ENCODE measurements at regions not wholly inside any gene's neighbourhood (a gene's known extent, or its start where the extent isn't known, plus 50 kb on each side); places are given as distances from the start of the nearest gene placed in this dataset.

GRCh38 chr11:70886676-70887541, 365.5 kb downstream of the SHANK2 start:
- H3K9ac ChIP-seq (ENCODE audit: low read depth in 1 of 3, low read length in 3 of 3), result no peak overlapping the region
- H3K4me3 ChIP-seq (ENCODE audit: low read length in 3 of 3), result no peak overlapping the region
- H3K36me3 ChIP-seq (ENCODE audit: control insufficient read depth in 3 of 3, insufficient read depth in 3 of 3, low read length in 3 of 3), result no peaks in the 10 kb centered on the region
- peaks cover 0 to 3% (median 0%) of the 10 kb centered on the region in 3 donors for H3K4me1 ChIP-seq (ENCODE audit: control insufficient read depth in 3 of 3, insufficient read depth in 3 of 3, low read length in 3 of 3)
- peaks cover 33 to 45% (median 35%) of the 10 kb centered on the region in 3 donors for H3K27me3 ChIP-seq (ENCODE audit: control insufficient read depth in 3 of 3, insufficient read depth in 3 of 3, low read length in 3 of 3)
- H3K27ac ChIP-seq (ENCODE audit: low read depth, low read length), result no peak overlapping the region
- peaks cover 0 to 2% (median 0%) of the 10 kb centered on the region in 3 donors for H3K9me3 ChIP-seq (ENCODE audit: control insufficient read depth in 3 of 3, low read length in 3 of 3)

GRCh38 chr11:70887542-70887827, 364.9 kb downstream of the SHANK2 start:
- no peak overlapping the region for H3K9ac ChIP-seq (ENCODE audit: low read depth in 1 of 3, low read length in 3 of 3)
- H3K27me3 ChIP-seq (ENCODE audit: control insufficient read depth in 3 of 3, insufficient read depth in 3 of 3, low read length in 3 of 3), result peaks cover 35 to 45% (median 35%) of the 10 kb centered on the region in 3 donors
- H3K27ac ChIP-seq (ENCODE audit: low read depth, low read length), result no peak overlapping the region
- H3K9me3 ChIP-seq (ENCODE audit: control insufficient read depth in 3 of 3, low read length in 3 of 3), result peaks cover 0 to 2% (median 0%) of the 10 kb centered on the region in 3 donors
- H3K36me3 ChIP-seq (ENCODE audit: control insufficient read depth in 3 of 3, insufficient read depth in 3 of 3, low read length in 3 of 3), result no peaks in the 10 kb centered on the region
- peaks cover 0 to 3% (median 0%) of the 10 kb centered on the region in 3 donors for H3K4me1 ChIP-seq (ENCODE audit: control insufficient read depth in 3 of 3, insufficient read depth in 3 of 3, low read length in 3 of 3)
- no peak overlapping the region for H3K4me3 ChIP-seq (ENCODE audit: low read length in 3 of 3)

GRCh38 chr11:70888061-70888460, 364.3 kb downstream of the SHANK2 start:
- H3K9ac ChIP-seq (ENCODE audit: low read depth in 1 of 3, low read length in 3 of 3), result no peak overlapping the region
- peaks cover 31 to 43% (median 34%) of the 10 kb centered on the region in 3 donors for H3K27me3 ChIP-seq (ENCODE audit: control insufficient read depth in 3 of 3, insufficient read depth in 3 of 3, low read length in 3 of 3)
- no peak overlapping the region for H3K27ac ChIP-seq (ENCODE audit: low read depth, low read length)
- H3K36me3 ChIP-seq (ENCODE audit: control insufficient read depth in 3 of 3, insufficient read depth in 3 of 3, low read length in 3 of 3), result no peaks in the 10 kb centered on the region
- no peak overlapping the region for H3K4me3 ChIP-seq (ENCODE audit: low read length in 3 of 3)
- H3K9me3 ChIP-seq (ENCODE audit: control insufficient read depth in 3 of 3, low read length in 3 of 3), result peaks cover 0 to 2% (median 0%) of the 10 kb centered on the region in 3 donors
- H3K4me1 ChIP-seq (ENCODE audit: control insufficient read depth in 3 of 3, insufficient read depth in 3 of 3, low read length in 3 of 3), result peaks cover 0 to 3% (median 0%) of the 10 kb centered on the region in 3 donors

- Histone ChIP-seq H3K36me3 (ENCODE audit: control insufficient read depth in 3 of 3, insufficient read depth in 3 of 3, low read length in 3 of 3) (no peaks in the 10 kb centered on the region), H3K27me3 (ENCODE audit: control insufficient read depth in 3 of 3, insufficient read depth in 3 of 3, low read length in 3 of 3) (peaks cover 20 to 37% (median 24%) of the 10 kb centered on the region in 3 donors), H3K9ac (ENCODE audit: low read depth in 1 of 3, low read length in 3 of 3) (no peak overlapping the region), H3K27ac (ENCODE audit: low read depth, low read length) (no peak overlapping the region), H3K9me3 (ENCODE audit: control insufficient read depth in 3 of 3, low read length in 3 of 3) (peaks cover 0 to 2% (median 0%) of the 10 kb centered on the region in 3 donors), H3K4me1 (ENCODE audit: control insufficient read depth in 3 of 3, insufficient read depth in 3 of 3, low read length in 3 of 3) (peaks cover 0 to 3% (median 0%) of the 10 kb centered on the region in 3 donors), H3K4me3 (ENCODE audit: low read length in 3 of 3) (no peak overlapping the region)
Observed at GRCh38 chr11:70889411-70889810, 363.0 kb downstream of the SHANK2 start.

- Histone ChIP-seq H3K27me3 (ENCODE audit: control insufficient read depth in 3 of 3, insufficient read depth in 3 of 3, low read length in 3 of 3) (peaks cover 11 to 22% (median 13%) of the 10 kb centered on the region in 3 donors), H3K4me1 (ENCODE audit: control insufficient read depth in 3 of 3, insufficient read depth in 3 of 3, low read length in 3 of 3) (no peaks in the 10 kb centered on the region), H3K9ac (ENCODE audit: low read depth in 1 of 3, low read length in 3 of 3) (no peak overlapping the region), H3K27ac (ENCODE audit: low read depth, low read length) (no peak overlapping the region), H3K9me3 (ENCODE audit: control insufficient read depth in 3 of 3, low read length in 3 of 3) (peaks cover 0 to 2% (median 0%) of the 10 kb centered on the region in 3 donors), H3K36me3 (ENCODE audit: control insufficient read depth in 3 of 3, insufficient read depth in 3 of 3, low read length in 3 of 3) (no peaks in the 10 kb centered on the region), H3K4me3 (ENCODE audit: low read length in 3 of 3) (no peak overlapping the region)
Observed at GRCh38 chr11:70891844-70892380, 360.5 kb downstream of the SHANK2 start.

GRCh38 chr11:70892889-70893288, 359.5 kb downstream of the SHANK2 start:
- Histone ChIP-seq H3K27ac (ENCODE audit: low read depth, low read length) (no peak overlapping the region), H3K36me3 (ENCODE audit: control insufficient read depth in 3 of 3, insufficient read depth in 3 of 3, low read length in 3 of 3) (no peaks in the 10 kb centered on the region), H3K4me1 (ENCODE audit: control insufficient read depth in 3 of 3, insufficient read depth in 3 of 3, low read length in 3 of 3) (no peaks in the 10 kb centered on the region), H3K9ac (ENCODE audit: low read depth in 1 of 3, low read length in 3 of 3) (no peak overlapping the region), H3K4me3 (ENCODE audit: low read length in 3 of 3) (no peak overlapping the region), H3K27me3 (ENCODE audit: control insufficient read depth in 3 of 3, insufficient read depth in 3 of 3, low read length in 3 of 3) (peaks cover 4 to 16% (median 13%) of the 10 kb centered on the region in 3 donors), H3K9me3 (ENCODE audit: control insufficient read depth in 3 of 3, low read length in 3 of 3) (peaks cover 0 to 6% (median 0%) of the 10 kb centered on the region in 3 donors)

- H3K27me3 ChIP-seq (ENCODE audit: control insufficient read depth in 3 of 3, insufficient read depth in 3 of 3, low read length in 3 of 3), result peaks cover 0 to 9% (median 3%) of the 10 kb centered on the region in 3 donors
- H3K9me3 ChIP-seq (ENCODE audit: control insufficient read depth in 3 of 3, low read length in 3 of 3), result peaks cover 0 to 11% (median 0%) of the 10 kb centered on the region in 3 donors
- no peaks in the 10 kb centered on the region for H3K36me3 ChIP-seq (ENCODE audit: control insufficient read depth in 3 of 3, insufficient read depth in 3 of 3, low read length in 3 of 3)
- no peak overlapping the region for H3K9ac ChIP-seq (ENCODE audit: low read depth in 1 of 3, low read length in 3 of 3)
- H3K4me3 ChIP-seq (ENCODE audit: low read length in 3 of 3), result no peak overlapping the region
- H3K27ac ChIP-seq (ENCODE audit: low read depth, low read length), result no peak overlapping the region
- H3K4me1 ChIP-seq (ENCODE audit: control insufficient read depth in 3 of 3, insufficient read depth in 3 of 3, low read length in 3 of 3), result no peaks in the 10 kb centered on the region
Observed at GRCh38 chr11:70894566-70895365, 357.6 kb downstream of the SHANK2 start.

- H3K27me3 ChIP-seq (ENCODE audit: control insufficient read depth in 3 of 3, insufficient read depth in 3 of 3, low read length in 3 of 3), result peaks cover 0 to 10% (median 0%) of the 10 kb centered on the region in 3 donors
- H3K4me1 ChIP-seq (ENCODE audit: control insufficient read depth in 3 of 3, insufficient read depth in 3 of 3, low read length in 3 of 3), result no peaks in the 10 kb centered on the region
- H3K9me3 ChIP-seq (ENCODE audit: control insufficient read depth in 3 of 3, low read length in 3 of 3), result peaks cover 0 to 11% (median 0%) of the 10 kb centered on the region in 3 donors
- H3K36me3 ChIP-seq (ENCODE audit: control insufficient read depth in 3 of 3, insufficient read depth in 3 of 3, low read length in 3 of 3), result no peaks in the 10 kb centered on the region
- H3K27ac ChIP-seq (ENCODE audit: low read depth, low read length), result no peak overlapping the region
- no peak overlapping the region for H3K9ac ChIP-seq (ENCODE audit: low read depth in 1 of 3, low read length in 3 of 3)
- no peak overlapping the region for H3K4me3 ChIP-seq (ENCODE audit: low read length in 3 of 3)
Observed at GRCh38 chr11:70895366-70895670, 357.1 kb downstream of the SHANK2 start.

- no peak overlapping the region for H3K9ac ChIP-seq (ENCODE audit: low read depth in 1 of 3, low read length in 3 of 3)
- H3K36me3 ChIP-seq (ENCODE audit: control insufficient read depth in 3 of 3, insufficient read depth in 3 of 3, low read length in 3 of 3), result no peaks in the 10 kb centered on the region
- H3K4me3 ChIP-seq (ENCODE audit: low read length in 3 of 3), result no peak overlapping the region
- peaks cover 0 to 9% (median 9%) of the 10 kb centered on the region in 3 donors for H3K27me3 ChIP-seq (ENCODE audit: control insufficient read depth in 3 of 3, insufficient read depth in 3 of 3, low read length in 3 of 3)
- H3K9me3 ChIP-seq (ENCODE audit: control insufficient read depth in 3 of 3, low read length in 3 of 3), result peaks cover 0 to 8% (median 0%) of the 10 kb centered on the region in 3 donors
- no peaks in the 10 kb centered on the region for H3K4me1 ChIP-seq (ENCODE audit: control insufficient read depth in 3 of 3, insufficient read depth in 3 of 3, low read length in 3 of 3)
- no peak overlapping the region for H3K27ac ChIP-seq (ENCODE audit: low read depth, low read length)
Observed at GRCh38 chr11:70897429-70897828, 354.9 kb downstream of the SHANK2 start.
